ENCODE measurements at regions not wholly inside any gene's neighbourhood (a gene's known extent, or its start where the extent isn't known, plus 50 kb on each side); places are given as distances from the start of the nearest gene placed in this dataset.

- no peaks in the 10 kb centered on the region for H4K20me1 ChIP-seq (ENCODE audit: insufficient read depth, low read length)
- H3K4me2 ChIP-seq (ENCODE audit: low read length), result no peak overlapping the region
- H3K9me3 ChIP-seq (ENCODE audit: insufficient read depth, low read depth, low read length), result peaks cover 3% of the 10 kb centered on the region
- H3K4me3 ChIP-seq (ENCODE audit: insufficient read depth, low read depth, low read length), result no peak overlapping the region
- no peak overlapping the region for H3K27ac ChIP-seq (ENCODE audit: low read depth, low read length)
- TF ChIP-seq CTCF (IDR thresholded peaks at IDR 0.05; ENCODE audit: insufficient read depth, low read depth, low read length) (no peak), EZH2 (IDR thresholded peaks at IDR 0.05; ENCODE audit: insufficient read depth, low read length) (no peak)
- Mint-ChIP-seq H3K4me3 (ENCODE audit: unreplicated experiment) (no peak overlapping the region), H3K27ac (ENCODE audit: unreplicated experiment) (no peak overlapping the region), H3K36me3 (ENCODE audit: low read depth, unreplicated experiment) (no peaks in the 10 kb centered on the region), H3K27me3 (ENCODE audit: low read depth, unreplicated experiment) (no peaks in the 10 kb centered on the region), H3K4me1 (ENCODE audit: low read depth, unreplicated experiment) (no peaks in the 10 kb centered on the region), H3K9me3 (ENCODE audit: unreplicated experiment) (no peaks in the 10 kb centered on the region)
- H3K4me1 ChIP-seq (ENCODE audit: insufficient read depth, low read length), result no peaks in the 10 kb centered on the region
- DNase-seq (ENCODE audit: low read depth), result no peak
- H3K36me3 ChIP-seq (ENCODE audit: insufficient read depth, low read length), result no peaks in the 10 kb centered on the region
- no peak overlapping the region for H3K9ac ChIP-seq (ENCODE audit: low read length)
- H3K27me3 ChIP-seq (ENCODE audit: insufficient read depth, low read length), result no peaks in the 10 kb centered on the region
- H3K79me2 ChIP-seq (ENCODE audit: insufficient read depth, low read length), result no peaks in the 10 kb centered on the region
- FAIRE-seq, result no peak
- H2AFZ ChIP-seq (ENCODE audit: low read depth, low read length), result no peak overlapping the region
Measured at GRCh38 chrX:4320436-4320947, 607.0 kb upstream of the PRKX start.

GRCh38 chrX:4315891-4316290 is 602.4 kb upstream of the PRKX start:
- DNase-seq (ENCODE audit: low read depth) (no peak), FAIRE-seq (peak; percentile 23)
- Mint-ChIP-seq H3K4me1 (ENCODE audit: low read depth, unreplicated experiment) (no peaks in the 10 kb centered on the region), H3K4me3 (ENCODE audit: unreplicated experiment) (no peak overlapping the region), H3K36me3 (ENCODE audit: low read depth, unreplicated experiment) (no peaks in the 10 kb centered on the region), H3K27ac (ENCODE audit: unreplicated experiment) (no peak overlapping the region), H3K27me3 (ENCODE audit: low read depth, unreplicated experiment) (no peaks in the 10 kb centered on the region), H3K9me3 (ENCODE audit: unreplicated experiment) (no peaks in the 10 kb centered on the region)
- H3K79me2 ChIP-seq (ENCODE audit: insufficient read depth, low read length), result no peaks in the 10 kb centered on the region
- no peak overlapping the region for H3K4me3 ChIP-seq (ENCODE audit: insufficient read depth, low read depth, low read length)
- no peak overlapping the region for H3K27ac ChIP-seq (ENCODE audit: low read depth, low read length)
- no peaks in the 10 kb centered on the region for H4K20me1 ChIP-seq (ENCODE audit: insufficient read depth, low read length)
- no peaks in the 10 kb centered on the region for H3K27me3 ChIP-seq (ENCODE audit: insufficient read depth, low read length)
- no peaks in the 10 kb centered on the region for H3K36me3 ChIP-seq (ENCODE audit: insufficient read depth, low read length)
- H3K9ac ChIP-seq (ENCODE audit: low read length), result no peak overlapping the region
- H3K4me1 ChIP-seq (ENCODE audit: insufficient read depth, low read length), result no peaks in the 10 kb centered on the region
- H3K4me2 ChIP-seq (ENCODE audit: low read length), result no peak overlapping the region
- H3K9me3 ChIP-seq (ENCODE audit: insufficient read depth, low read depth, low read length), result peaks cover 3% of the 10 kb centered on the region
- TF ChIP-seq EZH2 (IDR thresholded peaks at IDR 0.05; ENCODE audit: insufficient read depth, low read length) (no peak), CTCF (IDR thresholded peaks at IDR 0.05; ENCODE audit: insufficient read depth, low read depth, low read length) (no peak)
- no peak overlapping the region for H2AFZ ChIP-seq (ENCODE audit: low read depth, low read length)

DNA sequence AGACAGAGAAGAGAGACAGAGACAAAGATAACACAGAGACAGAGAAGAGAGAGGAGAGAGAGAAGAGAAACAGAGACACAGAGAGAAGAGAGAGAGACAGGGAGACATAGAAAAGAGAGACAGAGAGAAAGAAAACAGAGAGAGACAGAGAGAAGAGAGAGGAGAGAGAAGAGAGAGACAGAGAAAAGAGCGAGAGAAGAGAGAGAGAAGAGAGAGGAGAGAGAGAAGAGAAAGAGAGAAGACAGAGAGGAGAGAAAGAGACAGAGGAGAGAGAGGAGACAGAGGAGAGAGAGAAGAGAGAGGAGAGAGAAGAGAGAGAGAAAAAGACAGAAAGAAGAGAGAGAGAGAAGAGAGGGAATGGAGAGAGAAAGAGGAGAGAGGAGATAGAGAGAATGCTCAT is 601.1 kb upstream of the PRKX start:
- Histone ChIP-seq H2AFZ (ENCODE audit: low read depth, low read length) (no peak overlapping the region), H3K79me2 (ENCODE audit: insufficient read depth, low read length) (no peaks in the 10 kb centered on the region), H3K4me3 (ENCODE audit: insufficient read depth, low read depth, low read length) (no peak overlapping the region), H3K9ac (ENCODE audit: low read length) (no peak overlapping the region), H4K20me1 (ENCODE audit: insufficient read depth, low read length) (no peaks in the 10 kb centered on the region), H3K36me3 (ENCODE audit: insufficient read depth, low read length) (no peaks in the 10 kb centered on the region), H3K27me3 (ENCODE audit: insufficient read depth, low read length) (no peaks in the 10 kb centered on the region), H3K4me1 (ENCODE audit: insufficient read depth, low read length) (no peaks in the 10 kb centered on the region), H3K9me3 (ENCODE audit: insufficient read depth, low read depth, low read length) (no peaks in the 10 kb centered on the region), H3K4me2 (ENCODE audit: low read length) (no peak overlapping the region), H3K27ac (ENCODE audit: low read depth, low read length) (no peak overlapping the region)
- TF ChIP-seq CTCF (IDR thresholded peaks at IDR 0.05; ENCODE audit: insufficient read depth, low read depth, low read length) (no peak), EZH2 (IDR thresholded peaks at IDR 0.05; ENCODE audit: insufficient read depth, low read length) (no peak)
- Mint-ChIP-seq H3K36me3 (ENCODE audit: low read depth, unreplicated experiment) (no peaks in the 10 kb centered on the region), H3K27me3 (ENCODE audit: low read depth, unreplicated experiment) (no peaks in the 10 kb centered on the region), H3K4me1 (ENCODE audit: low read depth, unreplicated experiment) (no peaks in the 10 kb centered on the region), H3K27ac (ENCODE audit: unreplicated experiment) (no peak overlapping the region), H3K4me3 (ENCODE audit: unreplicated experiment) (no peak overlapping the region), H3K9me3 (ENCODE audit: unreplicated experiment) (no peaks in the 10 kb centered on the region)
- no peak for DNase-seq (ENCODE audit: low read depth)
- no peak for FAIRE-seq

Measured in astrocyte (in vitro differentiated cells and primary cell).